ENCODE measurements at regions not wholly inside any gene's neighbourhood (a gene's known extent, or its start where the extent isn't known, plus 50 kb on each side); places are given as distances from the start of the nearest gene placed in this dataset.

DNA sequence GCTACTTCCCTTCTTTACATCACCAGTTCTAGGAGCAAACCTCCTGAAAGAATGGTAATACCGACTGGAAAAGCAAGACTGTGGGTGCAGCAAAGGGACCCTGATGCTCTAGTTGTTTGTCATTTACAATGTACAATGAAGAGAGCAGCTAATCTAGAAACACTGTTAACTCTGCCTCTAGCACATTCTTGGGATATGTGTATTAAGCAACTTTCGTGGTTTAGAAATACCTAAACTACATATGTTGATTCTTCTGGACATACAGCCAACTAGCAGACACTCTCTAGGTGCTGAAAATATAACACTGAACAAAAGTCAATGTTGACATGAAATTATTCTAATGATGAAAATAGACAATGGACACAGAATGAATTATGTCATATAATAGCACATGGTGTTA is 440.3 kb upstream of the MC4R start:
- DNase-seq (ENCODE audit: low read depth) = peak; percentile 34
- no peak for TF ChIP-seq CTCF (conservative IDR thresholded peaks at IDR 0.05; ENCODE audit: low read depth, low read length)

DNA sequence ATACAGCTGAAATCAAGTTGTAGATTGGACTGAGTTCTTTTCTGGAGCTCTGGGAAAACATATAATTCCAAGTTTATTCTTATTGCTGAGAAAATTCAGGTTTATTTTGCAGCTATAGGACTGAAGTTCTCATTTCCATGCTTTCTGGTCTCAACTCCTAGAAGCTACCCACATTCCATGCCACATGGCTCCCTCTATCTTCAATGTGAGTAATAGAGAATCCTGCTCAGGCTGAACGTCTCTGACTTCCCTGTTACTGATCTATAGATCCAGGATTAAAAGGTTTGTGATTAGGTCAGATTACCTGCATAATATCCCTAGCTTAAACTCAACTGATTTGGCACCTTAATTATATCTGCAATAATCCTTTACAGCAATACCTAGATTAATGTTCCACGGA is 453.8 kb upstream of the MC4R start:
- no peak overlapping the region for H3K4me3 ChIP-seq (ENCODE audit: low read depth, low read length)
- peak; percentile 1 for DNase-seq (ENCODE audit: low read depth)
- TF ChIP-seq CTCF (conservative IDR thresholded peaks at IDR 0.05; ENCODE audit: low read depth, low read length) = peak; percentile 33

More for the DNA sequence above, 440.3 kb upstream of the MC4R start:
- no peak overlapping the region for H3K4me3 ChIP-seq (ENCODE audit: low read depth, low read length)

DNA sequence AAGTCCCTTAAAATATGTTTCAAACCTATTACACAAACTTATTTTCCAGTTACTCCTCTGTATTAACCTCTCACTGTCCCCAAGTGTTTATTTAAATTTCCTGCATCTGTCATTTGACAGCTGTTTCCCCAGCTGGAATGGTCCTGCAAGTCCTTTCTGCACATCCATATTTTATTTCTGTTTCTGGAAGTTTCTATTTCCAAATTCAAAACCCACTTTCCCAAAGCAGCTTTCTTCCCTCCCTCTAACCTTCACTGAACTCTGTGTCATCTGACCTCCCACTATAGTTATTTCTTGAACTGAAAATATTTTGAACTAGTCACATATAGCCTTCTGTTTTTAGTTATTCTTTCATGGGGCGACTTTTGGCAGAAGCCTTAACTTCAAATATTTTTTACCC is 459.4 kb upstream of the MC4R start:
- no peak overlapping the region for H3K4me3 ChIP-seq (ENCODE audit: low read depth, low read length)
- no peak for TF ChIP-seq CTCF (conservative IDR thresholded peaks at IDR 0.05; ENCODE audit: low read depth, low read length)
- DNase-seq (ENCODE audit: low read depth) = no peak

DNA sequence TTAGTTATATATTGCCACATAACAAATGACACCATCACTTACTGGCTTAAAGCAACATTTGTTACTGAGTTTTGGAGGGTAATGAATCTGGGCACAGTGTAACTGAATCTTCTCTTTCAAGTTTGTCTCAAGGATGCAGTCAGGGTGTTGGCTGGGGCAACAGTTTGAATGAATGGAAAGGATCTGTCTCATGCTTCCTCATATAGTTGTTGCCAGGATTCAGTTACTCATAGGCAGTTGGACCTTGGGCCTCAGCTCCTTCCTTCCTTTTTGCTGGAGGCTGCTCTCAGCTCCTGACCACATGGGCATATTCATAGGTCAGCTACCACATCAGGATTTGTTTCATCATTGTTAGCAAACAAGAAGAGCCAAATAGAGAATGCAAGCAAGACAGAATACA is 466.1 kb upstream of the MC4R start:
- no peak for DNase-seq (ENCODE audit: low read depth)
- TF ChIP-seq CTCF (conservative IDR thresholded peaks at IDR 0.05; ENCODE audit: low read depth, low read length) = no peak

DNA sequence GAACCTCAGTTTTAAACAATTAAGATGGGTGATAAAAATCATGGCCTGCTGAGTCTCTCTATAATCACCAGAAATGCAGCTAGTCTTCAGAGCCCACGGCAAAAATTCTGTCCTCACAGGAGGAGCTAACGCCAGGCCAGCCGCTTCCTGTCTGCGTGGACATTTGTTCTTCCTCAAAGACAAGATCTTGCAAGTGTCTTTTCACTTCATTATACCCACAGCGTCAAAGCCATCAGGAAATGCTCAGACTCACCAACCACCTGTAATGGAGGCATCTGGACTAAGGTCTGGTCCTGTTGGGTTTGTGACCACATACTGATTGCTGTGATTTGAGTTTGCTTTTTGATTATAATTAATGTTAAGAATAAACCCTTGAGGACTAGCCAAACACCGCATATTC is 473.8 kb upstream of the MC4R start:
- H3K4me3 ChIP-seq (ENCODE audit: low read depth, low read length) = no peak overlapping the region
- no peak for DNase-seq (ENCODE audit: low read depth)
- no peak for TF ChIP-seq CTCF (conservative IDR thresholded peaks at IDR 0.05; ENCODE audit: low read depth, low read length)

More for the DNA sequence above, 466.1 kb upstream of the MC4R start:
- H3K4me3 ChIP-seq (ENCODE audit: low read depth, low read length) = no peak overlapping the region

DNA sequence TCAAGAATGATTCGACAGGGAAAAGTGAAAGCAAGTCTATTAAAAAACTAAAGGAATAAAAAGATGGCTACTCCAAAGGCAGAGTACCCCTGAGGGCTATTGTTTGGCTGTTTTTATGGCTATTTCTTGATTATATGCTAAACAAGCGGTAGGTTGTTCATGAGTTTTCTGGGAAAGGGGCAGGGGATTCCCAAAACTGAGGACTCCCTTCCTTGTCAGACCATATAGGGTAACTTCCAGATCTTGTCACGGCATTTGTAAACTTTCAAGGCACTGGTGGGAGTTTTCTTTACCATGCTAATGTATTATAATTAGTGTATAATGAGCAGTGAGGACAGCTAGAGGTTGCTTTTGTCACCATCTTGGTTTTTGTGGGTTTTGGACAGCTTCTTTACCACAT is 474.9 kb upstream of the MC4R start:
- no peak for TF ChIP-seq CTCF (conservative IDR thresholded peaks at IDR 0.05; ENCODE audit: low read depth, low read length)
- no peak for DNase-seq (ENCODE audit: low read depth)
- H3K4me3 ChIP-seq (ENCODE audit: low read depth, low read length) = no peak overlapping the region

GRCh38 chr18:60861575-60861974 is 471.7 kb upstream of the CDH20 start:
- no peak for TF ChIP-seq CTCF (conservative IDR thresholded peaks at IDR 0.05; ENCODE audit: low read depth, low read length)
- no peak overlapping the region for H3K4me3 ChIP-seq (ENCODE audit: low read depth, low read length)
- peak; percentile 89 for DNase-seq (ENCODE audit: low read depth)
